GM13977 (cell line): ENCODE measurements at regions not wholly inside any gene's neighbourhood (a gene's known extent, or its start where the extent isn't known, plus 50 kb on each side); places are given as distances from the start of the nearest gene placed in this dataset.

Experiments
- DNase-seq: peaks from one replicate; pipeline ENCODE4 v3.0.0; 2012; ENCODE audit warnings: low spot score
- CTCF ChIP-seq: IDR thresholded peaks from 2 replicates; pipeline ENCODE4 v1.5.1; 2012; ENCODE audit warnings: mild to moderate bottlenecking, control low read depth; ENCODE audit not compliant: insufficient read depth; ENCODE audit errors: extremely low read depth, missing control alignments
- in situ Hi-C: fragments of 300-500 bp; cut with MboI; formaldehyde crosslinking; loops from one replicate; pipeline ENCODE4 v1.12.0; 2022; ENCODE audit warnings: low sequenced_read_pairs, low pct_unique_long_range_greater_than_20kb, mixed read lengths, inconsistent platforms; ENCODE audit not compliant: unreplicated experiment

GRCh38 chr1:115189814-115190539 lies 100.7 kb upstream of the TSPAN2 start:
- in situ Hi-C loops = no loop called here
- no peak for DNase-seq
- TF ChIP-seq CTCF = no peak

GRCh38 chr1:115188680-115189395 lies 99.5 kb upstream of the TSPAN2 start:
- DNase-seq = no peak
- in situ Hi-C loops = no loop called here
- no peak for TF ChIP-seq CTCF

- in situ Hi-C loops = no loop called here
- TF ChIP-seq CTCF = no peak
- DNase-seq = no peak
Observed at GRCh38 chr1:115186711-115187265, 97.5 kb upstream of the TSPAN2 start.

- in situ Hi-C loops = no loop called here
- TF ChIP-seq CTCF = no peak
- no peak for DNase-seq
Observed at GRCh38 chr1:115185336-115185735, 96.0 kb upstream of the TSPAN2 start.

GRCh38 chr1:115184951-115185331 lies 95.6 kb upstream of the TSPAN2 start:
- no peak for DNase-seq
- TF ChIP-seq CTCF = no peak
- in situ Hi-C loops = no loop called here

- TF ChIP-seq CTCF = no peak
- DNase-seq = no peak
- in situ Hi-C loops = no loop called here
Observed at GRCh38 chr1:115184260-115184950, 95.1 kb upstream of the TSPAN2 start.
